Stimulated activated CD4-positive, alpha-beta T cell treated with anti-CD3 and anti-CD28 coated beads, Interleukin-1b, Interleukin-23, amount 100 ng/mL, for 48 hours (primary cell): ENCODE measurements at regions not wholly inside any gene's neighbourhood (a gene's known extent, or its start where the extent isn't known, plus 50 kb on each side); places are given as distances from the start of the nearest gene placed in this dataset.

Experiments
- DNase-seq: peaks from one replicate; pipeline ENCODE4 v3.0.0-alpha.2; 2020

- DNase-seq: no peak
These were observed 329.3 kb upstream of the NOCT start for GRCh38 chr4:138686106-138686835.

DNA sequence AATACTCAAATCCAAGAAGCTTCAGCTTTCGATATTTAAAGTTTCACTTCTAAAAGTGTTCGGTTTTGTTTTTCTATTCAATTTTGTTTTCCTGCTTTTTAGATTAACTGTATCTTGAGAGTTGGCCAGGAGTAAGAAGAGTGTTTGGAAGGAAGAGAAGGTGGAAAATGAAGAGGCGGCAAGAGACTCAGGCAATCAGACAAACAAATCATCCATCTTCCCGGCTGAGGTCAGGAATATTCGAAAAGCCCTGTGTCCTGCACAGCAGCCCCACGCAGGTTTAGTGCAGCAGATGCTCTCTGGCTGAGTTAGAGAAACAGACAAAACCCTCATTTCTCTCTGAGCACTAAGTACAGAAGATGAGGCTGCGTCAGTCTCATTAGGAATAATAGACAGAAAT is 330.3 kb upstream of the NOCT start:
- no peak for DNase-seq

- peak; percentile 70 for DNase-seq
These were observed 334.5 kb upstream of the NOCT start for GRCh38 chr4:138680989-138681604.

DNA sequence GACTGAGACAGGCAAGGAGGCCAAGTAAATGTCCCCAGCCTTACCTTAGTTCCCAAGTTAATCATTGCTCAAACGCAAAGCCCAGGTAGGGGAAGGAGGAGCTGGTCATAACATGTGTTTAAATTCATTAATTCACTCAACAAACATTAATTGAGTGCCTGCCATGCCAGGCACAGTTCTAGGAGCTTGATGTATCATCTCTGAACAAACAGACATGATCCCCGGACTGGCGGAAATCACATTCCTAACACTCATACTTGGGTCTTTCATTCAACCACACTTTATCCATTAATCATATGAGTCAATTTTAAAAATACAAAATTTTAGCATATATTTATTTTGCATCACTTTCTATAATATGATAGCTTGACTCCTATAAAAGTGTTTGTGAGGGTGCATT is 335.3 kb upstream of the NOCT start:
- DNase-seq: no peak

DNA sequence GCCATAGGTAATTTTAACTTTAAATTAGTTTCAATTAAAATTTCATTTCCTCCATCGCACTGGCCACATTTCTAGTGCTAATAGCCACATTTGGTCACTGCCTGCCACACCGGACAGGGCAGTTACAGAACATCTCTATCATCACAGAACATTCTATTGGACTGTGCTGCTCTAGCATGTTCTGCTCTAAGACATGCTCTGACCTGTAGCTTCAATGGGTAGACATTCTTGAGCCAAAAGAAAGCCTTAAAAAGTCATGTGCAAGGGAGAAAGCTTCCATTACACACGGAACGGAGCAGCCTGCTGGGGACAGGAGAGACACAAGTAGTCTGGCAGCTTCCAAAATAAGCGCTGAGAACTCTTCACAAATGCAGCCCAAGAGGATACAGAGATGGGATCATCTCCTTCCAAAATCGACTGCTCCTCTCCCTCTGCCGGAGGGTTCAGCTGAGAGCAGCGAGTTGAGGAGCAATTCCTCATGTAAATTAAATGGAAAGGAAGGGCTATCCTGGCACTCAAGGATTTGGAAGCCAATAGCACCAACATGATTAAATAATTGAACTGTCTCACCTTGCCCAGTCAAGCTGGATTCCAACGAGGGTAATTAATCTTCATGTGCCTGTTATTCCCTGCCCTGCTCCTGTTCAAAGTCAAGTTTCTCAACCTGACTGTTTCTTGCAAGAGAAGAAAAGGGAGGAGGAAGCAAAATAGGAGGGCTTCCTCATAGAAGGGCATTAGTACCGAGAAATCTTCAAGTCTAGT is 336.4 kb upstream of the NOCT start:
- no peak for DNase-seq

DNA sequence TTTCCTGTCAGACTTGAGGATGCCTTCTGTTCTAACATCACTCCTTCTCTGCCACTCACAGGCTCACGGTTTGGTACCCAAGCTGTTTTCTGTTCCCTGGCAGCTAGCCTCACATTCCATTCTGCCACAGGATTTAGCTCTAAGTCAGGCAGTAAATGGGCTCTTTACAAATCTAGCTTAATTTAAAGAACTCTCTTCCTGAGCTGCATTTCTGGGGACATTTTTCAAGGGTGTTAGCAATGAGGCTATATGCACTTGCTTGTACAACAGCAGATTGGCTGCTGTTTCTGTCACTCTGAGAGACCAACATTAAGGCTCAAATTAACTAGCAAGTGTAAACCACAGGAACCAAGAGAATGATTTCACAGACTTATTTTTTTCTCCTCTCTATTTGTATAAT is 337.8 kb upstream of the NOCT start:
- DNase-seq: no peak

GRCh38 chr4:138677212-138677611 is 338.4 kb upstream of the NOCT start:
- DNase-seq: no peak

DNA sequence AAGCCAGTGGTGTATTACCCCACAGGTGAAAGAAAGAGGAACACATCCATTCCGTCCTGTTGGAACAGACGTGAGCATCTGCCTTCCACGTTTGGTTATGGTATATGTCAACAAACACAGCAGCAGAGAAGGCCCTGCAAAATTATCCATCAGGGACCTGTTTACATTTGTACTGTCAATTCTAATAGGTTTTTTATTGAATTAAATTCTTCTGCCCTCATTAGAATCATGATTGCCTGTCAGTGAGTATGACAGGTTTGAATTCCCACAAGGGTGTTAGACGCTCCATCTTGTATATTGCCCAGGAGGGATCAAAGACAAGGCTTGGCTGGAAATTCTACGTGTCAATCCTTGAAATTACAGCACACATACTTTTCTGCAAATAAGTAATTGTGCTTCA is 339.9 kb upstream of the NOCT start:
- no peak for DNase-seq

DNA sequence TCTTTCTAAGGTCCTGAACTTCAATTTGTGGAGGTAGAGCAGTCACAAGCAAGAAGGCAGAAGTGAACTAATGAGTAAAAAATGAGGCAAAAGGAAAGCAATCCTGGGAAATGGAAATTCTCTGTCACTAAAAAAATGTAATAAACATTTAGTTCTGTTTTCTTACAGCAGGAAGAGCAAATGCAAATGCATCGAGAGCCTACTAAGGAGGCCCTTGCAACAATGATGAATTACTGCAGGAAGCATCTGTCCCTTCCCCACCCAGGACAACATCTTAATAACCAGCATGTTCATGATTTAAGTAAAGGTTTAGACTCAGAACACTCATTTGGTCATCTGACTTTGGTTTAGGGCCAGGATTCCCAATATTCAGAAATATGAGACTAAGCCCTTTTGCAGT is 341.4 kb upstream of the NOCT start:
- no peak for DNase-seq

DNA sequence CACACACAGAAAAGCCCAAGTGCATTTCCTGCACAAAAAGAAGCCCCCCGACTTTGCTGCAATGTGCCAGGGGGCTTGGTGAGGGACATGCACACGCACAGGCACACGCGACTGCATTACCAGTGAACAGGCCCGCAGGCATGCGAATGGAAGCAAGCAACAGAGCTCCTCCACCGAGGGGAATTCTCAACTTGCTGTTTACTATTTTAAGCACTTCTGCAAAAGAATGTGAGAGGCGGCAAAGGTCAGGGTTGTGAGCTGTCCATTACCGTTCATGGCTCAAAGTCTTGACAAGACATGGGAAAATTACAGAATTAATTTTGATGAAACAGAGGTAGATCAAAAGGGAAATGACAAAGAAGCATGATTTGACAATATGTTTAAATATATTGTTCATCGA is 342.5 kb upstream of the NOCT start:
- no peak for DNase-seq

DNA sequence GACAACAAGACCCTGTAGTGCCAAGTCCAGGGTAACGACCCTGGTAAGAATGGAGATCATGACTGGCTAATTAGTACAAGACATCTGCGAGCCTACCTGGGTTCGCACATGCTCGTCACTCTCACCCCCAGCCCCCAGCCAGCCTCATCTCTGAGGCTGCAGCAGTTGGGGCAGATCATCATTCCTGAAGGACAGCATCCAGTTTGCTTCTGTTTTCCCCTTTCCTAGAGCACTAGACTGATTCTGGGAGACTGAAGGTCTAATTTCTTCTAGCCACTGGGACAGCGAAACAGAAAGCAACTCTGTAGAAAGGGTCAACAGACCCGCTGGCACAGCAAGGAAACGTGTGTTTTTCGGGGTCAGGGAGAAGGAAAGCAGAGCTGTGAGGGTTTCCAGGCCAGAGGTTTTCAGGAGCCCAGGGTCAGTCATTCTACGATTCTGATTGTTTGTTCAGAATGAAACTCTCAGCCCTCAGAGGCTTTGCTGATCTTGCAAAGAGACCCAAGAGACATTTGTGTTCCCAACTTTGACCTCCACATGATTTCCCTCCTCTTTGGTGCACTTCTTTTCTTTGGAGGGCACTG is 343.1 kb upstream of the NOCT start:
- no peak for DNase-seq

- no peak for DNase-seq
These were observed 343.9 kb upstream of the NOCT start for GRCh38 chr4:138671606-138672084.

- DNase-seq: no peak
These were observed 344.5 kb upstream of the NOCT start for GRCh38 chr4:138671106-138671505.

DNA sequence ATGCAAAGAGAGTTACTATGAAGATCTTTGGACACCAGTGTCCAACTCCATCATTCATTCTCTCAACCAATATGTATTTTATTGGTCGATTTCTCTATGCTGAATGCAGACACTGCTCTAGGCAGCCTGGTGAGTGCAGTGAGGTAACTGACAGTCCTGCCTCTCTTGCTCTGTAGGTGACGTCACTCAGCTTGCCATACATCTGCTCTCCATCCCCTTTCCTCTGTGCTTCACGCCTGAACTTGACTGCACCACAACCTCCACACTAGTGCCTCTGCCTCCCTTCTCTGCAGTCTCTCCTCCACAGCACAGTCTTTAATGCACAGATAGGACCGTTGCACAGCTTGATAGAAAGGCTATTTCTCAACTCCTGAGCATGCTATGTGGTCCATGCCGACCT is 344.9 kb upstream of the NOCT start:
- no peak for DNase-seq

- DNase-seq: no peak
These were observed 345.9 kb upstream of the NOCT start for GRCh38 chr4:138669479-138670315.

DNA sequence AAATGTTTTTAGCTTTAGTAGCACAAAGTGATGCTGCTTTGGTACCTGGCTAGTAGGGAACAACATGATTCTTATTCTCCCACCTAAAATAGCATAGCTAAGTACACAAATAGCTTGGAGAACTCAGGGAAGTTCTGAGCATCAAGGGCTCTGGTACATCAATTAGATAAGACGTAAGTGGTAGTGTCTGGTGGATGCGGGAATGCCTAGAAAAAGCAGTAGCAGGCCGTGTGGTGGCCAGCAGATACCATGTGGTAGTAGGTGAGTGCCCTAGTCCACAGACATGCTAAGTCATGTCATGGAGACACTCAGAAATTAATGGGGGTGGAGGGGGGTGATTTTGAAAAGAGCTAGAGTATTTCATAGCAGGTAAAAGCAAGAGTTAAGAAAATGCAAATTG is 347.3 kb upstream of the NOCT start:
- no peak for DNase-seq

DNA sequence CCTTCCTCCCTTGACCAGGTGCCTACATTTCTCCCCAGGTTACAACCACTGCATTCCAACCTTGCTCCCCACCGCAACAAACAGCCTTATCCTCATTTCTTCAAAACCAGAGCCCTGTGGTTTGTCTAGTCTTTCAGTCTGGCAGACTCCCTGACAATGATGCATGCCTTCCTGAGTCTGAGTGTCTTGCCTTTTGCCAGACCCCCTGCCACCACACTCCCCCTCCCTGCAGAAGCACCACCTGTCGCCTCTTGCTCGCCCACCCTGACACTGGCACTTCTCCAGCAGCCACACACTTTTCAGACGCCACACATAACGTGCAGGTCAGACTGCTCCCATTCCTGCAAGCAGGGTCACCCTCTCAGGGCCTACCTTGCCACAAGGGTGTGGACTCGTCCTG is 349.2 kb upstream of the NOCT start:
- no peak for DNase-seq

DNA sequence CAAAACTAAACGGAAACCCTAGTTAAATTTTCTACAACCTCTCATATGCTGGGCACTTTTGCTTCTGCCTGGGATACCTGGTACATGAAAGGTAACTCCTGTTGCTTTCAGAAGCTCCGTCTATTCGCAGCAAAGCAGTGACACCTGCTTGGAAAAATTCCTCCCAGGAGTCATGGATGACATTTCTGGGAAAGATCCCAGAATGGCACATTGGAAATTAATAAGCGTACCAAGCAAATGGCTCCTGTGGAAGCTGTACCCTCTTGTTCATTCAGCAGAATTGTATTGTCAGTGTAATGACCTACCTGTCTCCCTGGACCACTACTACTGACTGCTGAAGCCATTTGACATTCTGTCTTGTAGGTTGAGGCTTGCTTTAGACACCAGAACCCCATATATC is 349.7 kb upstream of the NOCT start:
- no peak for DNase-seq

DNA sequence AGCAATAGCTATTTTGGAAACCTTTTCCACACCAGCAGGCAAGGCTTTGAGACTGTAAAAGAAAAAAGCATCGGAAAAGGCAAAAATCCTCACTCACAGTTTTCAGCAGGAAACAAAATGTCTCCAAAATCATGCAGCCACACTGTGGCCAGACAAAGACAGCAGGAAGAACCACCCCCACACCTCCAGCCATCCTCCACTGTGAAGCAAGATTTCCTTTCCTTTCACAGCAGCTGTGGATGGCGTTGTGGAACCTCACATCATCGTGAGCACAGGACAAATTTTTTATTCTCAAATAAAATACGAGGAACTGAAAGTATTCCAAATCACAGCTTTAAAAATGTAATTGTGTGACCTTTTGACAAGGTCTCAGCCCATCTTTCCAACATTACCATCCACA is 351.7 kb upstream of the NOCT start:
- DNase-seq: no peak

GRCh38 chr4:138659812-138660316 is 355.7 kb upstream of the NOCT start:
- DNase-seq: no peak

GRCh38 chr4:138659037-138659811 is 356.4 kb upstream of the NOCT start:
- DNase-seq: no peak

DNA sequence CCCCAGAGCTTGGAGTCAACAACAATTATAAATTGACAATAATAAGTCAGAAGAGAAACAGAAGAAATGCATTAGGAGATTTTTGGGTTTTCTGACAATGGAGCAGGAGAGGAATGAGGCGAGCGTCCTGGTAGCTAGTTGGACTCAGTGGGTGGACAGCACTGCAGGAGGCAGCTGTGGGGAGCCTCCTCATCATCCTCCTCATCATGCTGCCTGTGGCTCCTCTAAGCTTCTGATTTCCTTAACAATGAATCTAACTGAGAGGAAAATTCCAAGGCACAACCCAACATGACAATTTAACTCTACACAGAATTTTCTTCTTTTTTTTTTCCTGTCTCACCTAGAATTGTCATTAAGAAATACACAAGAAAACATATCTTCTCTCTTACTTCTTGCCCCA is 357.1 kb upstream of the NOCT start:
- no peak for DNase-seq
